RPMI8226 (cell line): ENCODE measurements at regions not wholly inside any gene's neighbourhood (a gene's known extent, or its start where the extent isn't known, plus 50 kb on each side); places are given as distances from the start of the nearest gene placed in this dataset.
"Not testable (repeated sequence)": the region's sequence is repeated elsewhere in the genome, so short reads cannot be mapped to it uniquely, and the experiment has no call there.

Experiments used
- DNase-seq: peaks from one replicate; pipeline ENCODE4 v3.0.0-alpha.2; 2015

DNA sequence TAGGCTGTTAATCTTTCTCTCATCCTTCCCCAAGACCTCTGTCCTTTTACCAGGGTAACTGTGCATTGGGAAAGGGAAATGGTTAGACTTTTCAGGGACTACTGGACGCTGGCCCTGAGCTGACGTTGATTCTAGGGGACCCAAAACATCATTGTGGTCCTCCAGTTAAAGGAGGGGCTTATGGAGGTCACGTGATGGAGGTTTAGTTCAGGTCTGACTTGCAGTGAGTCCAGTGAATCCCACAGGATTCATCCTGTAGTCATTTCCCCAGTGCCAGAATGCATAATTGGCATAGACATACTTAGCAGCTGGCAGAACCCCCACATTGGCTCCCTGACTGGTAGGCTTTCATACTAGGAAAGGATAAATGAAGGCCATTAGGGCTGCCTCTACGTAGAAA is 246.3 kb downstream of the KCNE4 start:
- not testable (repeated sequence) for DNase-seq

DNA sequence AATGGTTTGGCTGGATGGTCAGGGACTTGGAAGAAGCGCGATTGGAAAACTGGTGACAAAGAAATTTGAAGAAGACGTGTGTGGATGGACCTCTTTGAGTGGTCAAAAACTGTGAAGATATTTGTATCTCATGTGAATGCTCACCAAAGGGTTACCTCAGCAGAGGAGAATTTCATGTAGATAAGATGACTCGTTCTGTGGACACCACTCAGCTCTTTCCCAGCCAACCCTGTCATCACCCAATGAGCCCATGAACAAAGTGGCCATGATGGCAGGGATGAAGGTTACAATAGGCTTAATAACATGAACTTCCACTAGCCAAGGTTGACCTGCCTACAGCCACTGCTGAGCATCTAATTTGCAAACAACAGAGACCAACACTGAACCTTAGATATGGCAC is 248.3 kb downstream of the KCNE4 start:
- no peak for DNase-seq

DNA sequence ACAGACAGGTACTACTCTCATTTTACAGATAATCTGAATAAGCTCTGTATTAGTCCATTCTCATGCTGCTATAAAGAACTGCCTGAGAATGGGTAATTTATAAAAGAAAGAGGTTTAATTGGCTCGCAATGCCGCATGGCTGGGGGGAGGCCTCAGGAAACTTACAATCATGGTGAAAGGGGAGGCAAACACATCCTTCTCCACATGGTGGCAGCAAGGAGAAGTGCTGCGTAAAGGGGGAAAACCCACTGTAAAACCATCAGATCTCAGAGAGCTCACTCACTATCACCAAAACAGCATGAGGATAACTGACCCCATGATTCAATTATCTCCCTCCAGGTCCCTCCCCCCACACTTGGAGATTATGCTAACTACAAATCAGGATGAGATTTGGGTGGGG is 254.4 kb downstream of the KCNE4 start:
- DNase-seq: no peak

DNA sequence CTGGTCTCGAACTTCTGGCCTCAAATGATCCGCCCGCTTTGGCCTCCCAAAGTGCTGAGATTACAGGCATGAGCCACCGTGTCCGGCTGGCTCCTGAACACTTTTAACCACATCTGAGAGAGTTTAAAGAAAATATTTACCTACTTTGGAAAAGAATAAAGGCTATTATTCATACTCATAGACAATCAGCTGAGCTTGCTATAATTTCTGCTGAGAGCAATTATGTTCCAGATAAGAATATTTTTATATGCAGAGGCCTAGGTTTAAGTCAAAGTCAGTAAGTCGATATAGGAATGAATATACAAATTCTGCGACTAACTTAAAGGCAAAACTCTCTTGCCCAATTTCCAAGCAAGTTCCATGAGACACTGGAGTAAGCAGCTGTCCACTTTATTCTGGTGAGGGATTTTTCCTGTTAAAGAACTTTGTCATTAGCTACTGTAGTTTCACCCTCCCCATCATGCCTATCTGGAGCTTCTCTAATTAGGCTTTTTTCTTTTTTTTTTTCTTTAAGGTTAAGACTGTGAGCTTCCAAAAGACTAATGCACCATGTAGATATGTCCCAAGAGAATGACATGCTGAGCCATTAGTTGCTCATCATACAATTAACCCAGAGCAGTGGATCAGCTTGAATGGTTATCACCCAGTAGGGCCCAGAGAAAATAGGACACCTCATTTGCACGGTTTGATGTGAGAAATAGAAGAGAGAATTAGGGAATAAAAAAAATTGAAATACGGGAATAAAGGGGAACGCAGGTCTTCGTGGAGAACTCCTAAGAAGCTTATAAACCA is 260.1 kb downstream of the KCNE4 start:
- no peak for DNase-seq

DNA sequence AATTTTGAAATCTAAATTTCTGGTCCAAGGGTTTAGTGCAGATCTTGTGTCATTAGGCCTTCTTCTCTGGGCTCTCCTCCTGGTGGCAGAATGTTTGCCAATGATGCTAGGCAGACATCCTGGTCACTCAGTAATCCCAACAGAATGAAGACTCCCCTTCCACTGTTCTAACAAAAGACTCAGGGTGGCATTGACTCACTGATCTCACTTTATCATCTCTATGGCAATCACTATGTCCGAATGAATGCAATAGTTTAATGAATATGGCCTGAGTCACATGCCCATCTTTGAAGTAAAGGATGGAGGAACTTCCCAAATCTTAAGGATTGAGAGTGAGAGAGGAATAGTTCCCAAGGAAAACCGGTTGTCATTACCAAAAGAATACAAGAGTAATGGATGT is 261.1 kb downstream of the KCNE4 start:
- DNase-seq: no peak

DNA sequence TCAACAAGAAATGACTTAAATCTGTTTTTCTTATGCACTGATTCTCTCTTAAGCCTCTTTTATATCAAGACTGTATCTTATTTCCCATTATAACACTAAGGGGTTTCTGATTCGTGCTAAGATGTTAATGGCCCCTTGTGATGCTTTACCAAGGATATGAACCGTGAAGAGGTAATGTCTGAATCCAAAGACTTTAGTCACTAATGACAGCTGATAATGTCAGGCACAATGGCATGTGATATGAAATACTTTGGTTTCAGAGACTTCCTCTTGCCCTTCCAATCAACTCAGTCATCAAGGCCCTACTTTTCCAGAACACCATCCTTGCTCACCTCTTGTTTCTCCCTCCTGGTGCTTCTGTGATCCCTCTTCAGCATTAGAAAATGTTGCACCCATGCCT is 262.8 kb downstream of the KCNE4 start:
- no peak for DNase-seq

DNA sequence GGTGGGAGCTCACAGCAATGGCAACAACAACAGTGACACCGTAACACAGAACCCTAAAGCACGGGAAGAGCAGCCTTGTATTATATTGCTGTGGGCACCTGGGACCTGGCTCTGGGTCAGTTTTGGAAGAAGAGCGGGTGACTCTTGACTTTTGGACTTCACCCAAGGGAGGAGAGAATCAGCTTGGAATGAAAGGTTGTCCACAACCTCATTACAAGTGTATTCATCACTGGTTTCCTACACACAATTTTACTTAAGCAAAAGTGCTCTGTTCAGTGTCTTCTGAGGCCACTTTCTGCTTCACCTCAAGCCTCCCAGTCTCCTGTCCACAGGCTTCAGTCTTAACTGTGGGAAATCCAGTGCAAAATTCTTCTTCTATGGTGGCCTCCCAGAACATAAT is 263.8 kb downstream of the KCNE4 start:
- DNase-seq: no peak

DNA sequence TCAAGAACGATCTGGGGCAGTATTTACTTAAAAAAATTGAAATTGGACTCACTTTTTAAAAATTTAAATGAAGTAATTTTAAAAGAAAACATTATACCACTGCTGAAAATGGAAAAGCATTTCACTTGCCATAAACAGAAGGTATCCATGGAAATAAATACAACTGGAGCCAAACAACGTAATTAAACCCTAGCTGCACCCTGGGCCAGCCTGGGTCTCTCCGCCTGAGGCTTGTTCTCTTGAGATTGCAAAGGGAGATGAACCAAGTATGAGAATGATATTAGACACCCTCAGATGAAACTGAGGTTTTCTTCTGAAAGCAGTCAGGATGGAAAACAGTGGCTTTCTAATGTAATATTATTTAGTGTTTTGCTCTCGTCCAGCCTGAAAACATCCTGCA is 264.4 kb downstream of the KCNE4 start:
- no peak for DNase-seq

DNA sequence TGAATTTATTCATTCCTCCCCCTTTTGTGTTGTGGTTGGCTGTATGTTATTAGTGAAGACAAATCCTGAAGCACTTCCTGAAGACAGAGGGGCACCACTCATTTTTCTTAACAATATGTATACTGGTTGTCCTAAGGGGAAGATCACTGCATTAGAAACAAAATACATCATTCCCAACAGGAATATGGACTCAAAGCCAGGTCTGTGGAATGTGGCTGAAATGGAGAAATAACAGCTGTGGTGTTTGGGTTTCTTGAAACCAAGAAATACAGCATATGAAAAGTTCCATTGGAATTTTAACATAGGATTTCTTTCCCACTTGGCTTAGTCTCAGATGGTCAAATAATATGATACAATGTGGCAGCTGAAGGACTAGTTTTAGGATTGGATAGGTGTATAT is 267.6 kb downstream of the KCNE4 start:
- DNase-seq: no peak

DNA sequence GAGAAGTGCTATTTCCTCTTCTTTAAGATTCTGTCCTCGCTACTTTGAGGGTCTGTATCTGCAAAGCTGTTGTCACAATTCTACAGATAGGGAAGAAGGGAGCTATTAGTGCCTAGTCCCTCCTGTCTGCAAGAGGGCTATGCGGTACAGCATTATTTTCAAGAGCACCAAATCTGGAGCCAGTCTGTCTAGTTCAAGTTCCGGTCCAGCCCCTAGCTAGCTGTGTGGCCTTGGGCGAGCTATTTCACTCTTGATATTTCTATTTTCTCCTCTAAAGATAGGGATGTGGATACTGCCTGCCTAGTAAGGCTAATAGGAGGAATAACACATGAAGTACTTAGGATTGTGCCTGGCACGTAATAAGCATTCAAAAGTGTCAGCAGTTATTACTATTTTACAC is 272.4 kb downstream of the KCNE4 start:
- no peak for DNase-seq

DNA sequence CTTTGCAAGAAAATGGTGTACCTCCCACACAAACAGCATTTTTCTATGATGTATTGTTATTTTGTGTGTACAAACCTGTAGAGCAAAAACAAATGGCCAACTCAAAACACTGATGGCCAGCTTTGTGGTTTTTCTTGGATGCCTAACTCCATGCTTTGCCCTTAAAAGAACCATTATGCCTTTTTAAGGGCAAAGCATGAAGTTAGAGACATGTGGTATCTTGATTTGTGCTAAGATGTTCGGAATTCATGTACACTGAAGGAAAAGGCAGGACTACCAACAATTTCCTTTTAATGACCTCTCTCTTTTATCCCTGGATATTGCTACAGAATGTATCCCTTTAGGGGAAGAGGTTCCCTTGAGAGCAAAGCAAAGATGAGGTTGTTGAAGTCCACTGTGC is 273.6 kb downstream of the SCG2 start:
- no peak for DNase-seq

DNA sequence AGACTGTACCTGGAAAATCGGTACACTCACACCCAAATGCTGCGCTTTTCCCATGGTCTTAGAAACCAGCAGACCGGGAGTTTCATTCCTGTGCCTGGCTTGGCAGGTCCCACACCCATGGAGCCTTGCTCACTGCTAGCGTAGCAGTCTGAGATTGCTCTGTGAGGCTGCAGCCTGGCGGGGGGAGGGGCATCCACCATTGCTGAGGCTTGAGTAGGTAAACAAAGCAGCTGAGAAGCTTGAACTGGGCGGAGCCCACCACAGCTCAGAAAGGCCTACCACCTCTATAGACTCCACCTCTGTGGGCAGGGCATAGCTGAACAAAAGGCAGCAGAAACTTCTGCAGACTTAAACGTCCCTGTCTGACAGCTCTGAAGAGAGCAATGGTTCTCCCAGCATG is 271.4 kb downstream of the SCG2 start:
- DNase-seq: not testable (repeated sequence)

DNA sequence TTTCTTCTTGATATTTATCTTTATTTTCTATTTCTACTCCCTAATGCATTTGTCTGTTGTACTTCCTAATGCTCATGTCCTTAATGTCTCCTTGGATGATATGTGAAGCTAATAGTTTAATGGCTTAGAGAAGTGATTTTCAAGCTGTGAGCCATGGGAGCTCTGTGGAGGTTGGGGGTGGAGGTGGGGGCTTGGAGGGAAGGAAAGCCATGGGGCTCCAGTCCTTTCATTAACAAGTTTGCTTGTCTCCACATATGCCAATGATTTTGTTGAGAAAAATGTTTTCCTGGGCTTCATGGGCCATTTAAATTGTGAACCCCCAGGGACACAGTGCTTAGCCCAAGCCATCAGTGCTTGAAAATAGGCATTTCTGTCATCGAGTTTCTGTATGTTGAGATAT is 264.1 kb downstream of the SCG2 start:
- no peak for DNase-seq

DNA sequence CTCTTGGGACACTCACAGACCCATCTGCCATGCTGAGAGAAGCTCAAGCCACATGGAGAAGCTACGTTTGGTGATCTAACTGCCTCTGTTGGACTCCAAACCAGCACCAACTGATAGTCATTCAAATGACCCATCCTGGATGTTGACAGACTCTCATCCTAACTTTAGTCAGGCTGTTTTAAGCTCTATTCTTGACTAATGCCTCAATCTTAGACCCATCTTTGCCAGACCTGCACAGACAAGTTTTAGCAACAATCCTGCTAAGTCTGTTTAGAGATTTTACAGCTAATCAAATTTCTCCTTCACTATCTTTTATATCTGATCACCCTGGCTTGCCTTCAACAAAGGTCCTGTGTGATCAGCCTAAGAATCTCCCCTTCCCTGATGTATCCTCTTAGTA is 245.1 kb downstream of the SCG2 start:
- DNase-seq: no peak

DNA sequence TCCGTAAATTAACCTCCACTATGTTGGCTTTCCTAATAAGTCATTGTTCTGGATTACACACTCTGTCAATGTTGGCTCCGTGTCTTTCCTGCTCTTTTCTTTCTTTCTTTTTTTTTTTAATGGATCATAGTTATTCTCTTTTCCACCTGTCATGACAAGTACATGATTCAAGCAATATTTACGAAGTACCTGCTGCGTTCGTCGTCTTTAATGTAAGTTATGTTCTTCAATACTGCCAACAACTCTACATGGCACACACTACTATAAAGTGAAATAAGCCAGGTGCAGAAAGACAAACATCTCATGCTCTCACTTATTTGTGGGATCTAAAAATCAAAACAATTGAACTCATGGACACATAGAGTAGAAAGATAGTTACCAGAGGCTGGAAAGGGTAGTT is 239.1 kb downstream of the SCG2 start:
- DNase-seq: no peak

DNA sequence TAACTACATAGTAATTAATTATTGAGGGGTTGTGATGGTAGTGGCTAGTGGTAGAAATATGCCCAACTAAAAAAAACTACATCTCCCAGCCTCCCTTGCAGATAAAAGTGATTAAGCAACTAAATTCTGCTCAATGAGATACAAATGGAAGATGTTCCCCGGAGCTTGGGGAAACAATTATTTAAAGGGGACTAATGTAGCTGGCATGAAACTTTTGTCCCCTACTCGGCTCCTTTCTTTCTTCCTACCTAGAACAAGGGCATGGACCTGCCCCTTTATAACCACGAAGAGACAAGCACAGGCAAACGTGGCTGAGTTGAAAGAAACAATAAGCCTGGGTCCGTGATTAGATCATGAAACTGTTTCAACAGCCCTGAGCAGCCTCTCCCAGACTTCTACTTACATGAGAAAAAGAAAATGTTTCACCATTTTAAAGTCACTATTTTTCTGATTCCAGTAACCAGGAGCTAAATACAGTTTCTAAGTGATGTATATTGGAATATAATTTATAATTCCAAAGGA is 236.9 kb downstream of the SCG2 start:
- DNase-seq: no peak

DNA sequence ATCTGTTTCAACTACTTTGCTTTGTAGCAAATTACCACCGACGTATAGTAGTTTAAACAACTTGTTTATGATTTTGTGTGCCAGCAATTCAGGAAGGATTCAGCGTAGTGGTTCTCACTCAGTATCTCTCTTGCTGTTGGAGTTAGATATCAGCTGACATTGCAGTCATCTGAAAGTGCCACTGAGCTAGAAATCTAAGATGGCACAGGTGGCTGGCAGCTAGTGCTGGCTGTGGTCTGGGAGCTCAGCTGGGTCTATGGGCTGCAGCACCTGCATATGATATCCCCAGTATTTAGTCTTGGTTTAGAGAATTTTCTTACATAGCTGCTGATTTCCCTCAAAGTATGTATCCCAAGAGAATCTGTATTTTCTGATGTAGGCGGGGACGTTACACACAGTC is 235.6 kb downstream of the SCG2 start:
- DNase-seq: peak; percentile 21

DNA sequence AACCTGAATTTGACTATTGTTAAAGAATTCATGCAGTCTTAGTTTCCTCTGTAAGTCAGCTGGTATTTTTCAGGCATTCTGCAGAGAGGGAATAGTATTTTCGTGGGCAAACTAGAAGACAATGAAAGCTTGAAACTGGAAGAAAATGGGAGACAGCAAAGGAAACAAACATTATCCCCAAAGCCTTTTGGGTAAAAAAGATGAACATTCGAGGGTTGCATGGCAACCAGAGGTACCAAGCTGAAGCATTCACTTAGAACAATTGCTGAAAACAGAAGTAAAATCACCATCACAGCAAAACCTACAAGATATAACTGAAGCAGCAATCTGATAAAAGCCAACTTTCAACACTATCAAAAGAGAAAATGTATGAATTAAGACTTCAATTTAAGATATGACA is 233.7 kb downstream of the SCG2 start:
- no peak for DNase-seq

DNA sequence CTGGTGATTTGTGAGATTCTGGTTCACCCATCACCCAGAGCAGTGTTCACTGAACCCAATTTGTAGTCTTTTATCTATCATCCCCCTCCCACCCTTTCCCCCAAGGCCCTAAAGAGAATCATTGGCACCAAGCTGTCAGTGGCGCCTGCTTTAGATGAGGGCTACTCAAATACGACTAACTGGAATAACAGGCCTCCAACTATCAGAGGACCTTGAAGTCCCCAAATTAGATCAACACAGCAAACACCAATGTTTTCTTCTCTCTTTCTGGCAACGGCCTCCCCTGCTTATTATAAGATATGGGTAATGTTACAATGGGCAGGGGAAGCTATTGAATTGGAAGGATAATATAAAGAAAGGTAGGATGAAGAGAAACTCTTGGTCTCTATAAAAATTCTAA is 232.3 kb downstream of the SCG2 start:
- DNase-seq: no peak

DNA sequence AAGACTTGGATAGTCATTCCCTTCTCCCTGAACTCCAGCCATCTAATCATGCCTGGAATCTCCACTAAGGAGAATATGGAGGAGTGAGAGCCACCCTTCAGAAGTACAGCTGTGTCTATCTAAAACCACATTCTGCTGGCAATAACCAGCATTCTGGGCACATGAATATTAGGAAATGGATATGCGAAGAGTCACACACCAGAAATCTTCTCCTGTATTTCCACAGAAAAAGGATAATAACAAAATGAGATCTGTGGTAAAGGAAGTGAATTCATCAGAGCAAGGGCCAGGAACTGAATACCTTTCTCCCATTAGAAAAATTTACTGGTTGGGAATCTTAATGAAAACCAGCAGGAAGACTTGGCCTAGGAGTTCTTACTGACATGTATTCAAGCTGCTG is 218.8 kb downstream of the SCG2 start:
- DNase-seq: no peak

DNA sequence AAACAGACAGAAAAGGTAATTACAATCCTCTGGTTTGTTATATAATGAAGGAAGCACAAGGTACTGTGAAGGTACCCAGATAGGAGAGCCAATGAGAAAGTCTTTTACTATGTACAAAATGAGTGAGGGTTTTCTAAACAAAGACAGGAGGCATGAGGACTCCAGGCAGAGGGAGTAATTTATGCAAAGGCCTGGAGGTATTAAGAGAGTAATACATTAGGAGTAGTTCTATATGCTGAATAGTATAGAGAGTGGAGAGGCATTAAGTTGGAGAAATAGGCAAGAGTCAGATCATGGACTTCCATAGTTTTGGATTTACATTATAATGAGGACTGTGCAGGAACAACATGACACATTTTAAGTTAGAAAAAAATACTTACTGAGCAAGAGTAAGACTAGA is 216.0 kb downstream of the SCG2 start:
- DNase-seq: no peak

DNA sequence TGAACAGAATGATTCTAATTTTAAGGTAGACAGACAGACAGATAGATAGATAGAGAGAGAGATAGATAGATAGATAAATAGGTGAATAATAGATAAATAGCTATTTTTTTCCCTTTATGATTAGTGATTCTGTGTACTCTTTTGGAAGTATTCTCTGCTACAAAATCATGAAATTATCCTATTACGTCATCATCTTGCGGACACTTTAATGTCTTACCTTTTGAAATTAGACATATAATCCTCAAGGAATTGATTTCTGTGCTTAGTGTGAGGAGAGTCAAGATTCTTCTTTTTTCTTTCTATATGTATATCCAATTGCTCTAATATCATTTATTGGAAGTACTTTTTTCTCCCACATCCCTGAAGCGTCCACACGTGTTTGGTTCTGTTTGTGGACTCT is 215.2 kb downstream of the SCG2 start:
- no peak for DNase-seq

DNA sequence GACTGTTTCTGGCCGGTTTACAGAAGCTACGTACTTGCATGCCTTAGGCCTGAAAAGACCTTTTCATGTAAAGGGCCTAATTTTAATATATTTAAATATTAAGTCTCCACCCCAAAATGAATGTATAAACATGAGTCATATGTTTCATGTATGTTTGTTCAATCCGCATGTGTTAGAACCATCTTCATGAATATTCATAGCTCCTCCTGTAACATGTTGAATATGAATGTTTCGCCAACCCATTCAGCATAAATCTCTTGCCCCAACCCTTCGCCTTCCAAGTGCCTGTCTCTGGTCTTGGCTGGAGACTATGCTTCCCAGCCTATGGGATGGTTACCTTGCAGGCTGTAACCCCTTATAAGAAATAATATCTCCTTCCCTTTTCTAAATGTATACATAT is 212.5 kb downstream of the SCG2 start:
- DNase-seq: no peak

DNA sequence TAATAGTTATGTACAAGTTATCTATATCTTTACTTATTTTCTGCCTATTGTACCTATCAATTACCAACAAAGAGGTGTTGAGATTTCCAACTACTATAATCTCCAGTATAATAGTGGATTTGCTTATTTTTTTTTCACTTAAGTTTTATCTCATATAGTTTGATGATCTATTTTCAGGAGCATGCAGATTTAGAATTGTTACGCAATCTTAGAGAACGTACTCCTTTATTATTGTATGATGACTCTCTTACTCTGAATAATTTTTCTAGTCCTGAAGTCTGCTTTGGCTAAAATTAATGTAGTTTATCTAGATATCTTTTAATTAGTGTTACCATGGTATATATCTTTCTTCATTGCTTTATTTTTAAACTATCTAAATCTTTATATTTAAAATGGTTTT is 205.2 kb downstream of the SCG2 start:
- no peak for DNase-seq

DNA sequence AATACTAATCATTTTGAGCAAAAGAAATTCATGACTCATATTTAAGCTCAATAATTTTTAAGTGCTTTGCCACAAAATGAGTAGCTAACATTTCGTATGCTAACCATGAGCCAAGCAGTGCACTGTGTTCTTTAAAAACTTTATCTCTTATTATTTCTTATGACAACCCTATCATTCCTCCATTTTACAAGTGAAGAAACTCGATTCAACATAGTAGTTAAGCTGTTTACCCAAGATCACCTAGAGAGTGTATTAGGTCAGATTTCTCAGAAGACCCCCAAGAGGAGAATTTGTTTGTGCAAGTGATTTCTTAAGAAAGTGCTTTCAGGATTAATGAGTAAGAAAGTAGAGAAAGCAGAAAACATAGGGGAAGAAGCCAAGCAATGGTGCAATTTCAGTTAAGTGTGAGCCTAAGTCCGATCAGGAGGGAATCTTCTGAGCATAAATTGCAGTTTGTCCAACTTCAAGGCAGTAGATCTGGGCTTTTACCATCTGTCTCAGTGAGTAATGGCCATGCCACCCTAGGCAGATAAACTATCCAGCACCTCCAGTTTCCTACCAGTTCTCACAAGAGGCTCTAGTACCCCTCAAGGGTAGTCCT is 202.7 kb downstream of the SCG2 start:
- DNase-seq: no peak
